GM21717 (cell line): ENCODE measurements at regions not wholly inside any gene's neighbourhood (a gene's known extent, or its start where the extent isn't known, plus 50 kb on each side); places are given as distances from the start of the nearest gene placed in this dataset.

Source experiments
- ATAC-seq: cut with Tn5 transposase; IDR thresholded peaks from one replicate; pipeline ENCODE4 v1.9.1; 2021; ENCODE audit warnings: mild to moderate bottlenecking, moderate library complexity; ENCODE audit not compliant: unreplicated experiment

DNA sequence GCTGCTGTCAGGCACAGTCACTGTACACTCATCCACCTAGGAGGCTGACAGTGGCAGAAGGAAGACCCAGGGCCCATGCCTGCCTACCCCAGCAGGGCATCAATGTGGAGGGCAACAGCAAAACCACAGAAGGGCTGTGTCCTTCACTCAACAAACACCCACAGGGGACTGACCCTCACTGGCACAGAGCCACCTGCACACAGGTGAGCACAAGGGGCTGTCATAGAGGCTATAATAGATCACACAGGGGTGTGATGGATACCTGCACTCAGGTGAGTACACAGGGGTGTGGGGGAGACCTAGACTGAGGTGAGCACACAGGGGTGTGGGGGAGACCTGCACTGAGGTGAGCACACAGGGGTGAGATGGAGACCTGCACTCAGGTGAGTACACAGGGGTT is 132.8 kb upstream of the TCERG1L start:
- ATAC-seq: no peak

DNA sequence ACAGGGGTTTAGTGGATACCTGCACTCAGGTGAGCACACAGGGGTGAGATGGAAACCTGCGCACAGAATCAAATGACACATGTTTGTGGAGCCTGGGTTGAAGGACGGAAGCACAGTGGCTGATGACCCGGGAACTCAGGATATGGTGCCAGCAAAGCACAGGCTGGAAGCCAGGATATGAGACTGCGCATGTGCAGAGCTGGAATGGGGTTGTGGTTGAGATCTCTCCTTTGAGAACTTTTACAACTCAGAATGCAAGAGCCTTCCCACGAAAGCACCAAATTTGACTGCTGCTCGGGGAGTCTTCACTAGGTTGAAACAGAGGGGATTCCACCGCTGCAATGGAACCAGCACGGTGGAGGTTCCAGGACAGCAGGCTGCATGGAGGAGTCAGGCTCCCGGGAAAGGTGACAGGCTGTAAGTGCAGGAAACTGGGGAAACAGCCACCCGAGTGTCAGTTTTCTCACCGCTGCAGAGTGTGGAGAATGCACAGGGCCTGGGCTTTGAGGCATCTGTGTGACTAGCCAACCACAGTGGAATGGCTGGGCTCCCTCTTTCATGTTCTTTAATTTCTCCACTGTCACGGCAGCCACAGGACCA is 133.4 kb upstream of the TCERG1L start:
- no peak for ATAC-seq

DNA sequence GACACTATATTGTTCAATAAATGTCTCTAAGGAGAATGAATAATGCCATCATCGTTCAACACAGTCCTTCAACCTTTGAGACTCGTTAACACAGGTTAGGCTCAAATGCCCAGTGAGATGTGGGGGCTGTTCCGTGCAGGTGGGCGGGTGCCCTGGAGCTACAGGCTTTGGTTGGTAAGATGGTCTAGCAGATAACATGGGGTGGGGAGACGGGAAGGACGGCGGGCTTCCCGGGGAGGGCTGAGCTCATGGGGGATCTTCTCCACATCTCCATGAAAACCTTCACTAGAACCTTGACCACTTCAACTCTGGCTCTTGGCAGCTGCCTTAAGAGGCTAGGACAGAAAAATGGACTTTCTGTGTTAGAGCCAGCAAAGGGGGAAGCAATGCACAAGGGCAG is 134.1 kb upstream of the TCERG1L start:
- no peak for ATAC-seq

DNA sequence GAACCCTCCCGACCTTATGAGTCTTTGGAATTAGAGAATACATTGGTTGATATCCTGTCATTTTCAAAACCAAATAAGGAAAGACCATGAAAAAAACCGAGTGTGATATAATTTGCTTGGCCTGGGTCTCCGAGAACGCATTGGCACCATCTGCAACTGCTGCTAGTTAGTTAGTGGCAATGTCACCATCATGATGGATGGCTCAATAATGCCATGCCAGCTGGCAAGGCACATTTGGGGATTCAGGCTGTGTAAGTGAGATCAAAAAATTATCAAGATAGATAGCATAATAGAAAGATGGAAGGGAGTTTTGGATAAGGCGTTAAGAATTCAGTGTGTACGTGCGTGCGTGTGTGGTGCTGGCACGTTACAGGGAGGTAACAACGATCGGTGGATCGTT is 134.7 kb upstream of the TCERG1L start:
- no peak for ATAC-seq

DNA sequence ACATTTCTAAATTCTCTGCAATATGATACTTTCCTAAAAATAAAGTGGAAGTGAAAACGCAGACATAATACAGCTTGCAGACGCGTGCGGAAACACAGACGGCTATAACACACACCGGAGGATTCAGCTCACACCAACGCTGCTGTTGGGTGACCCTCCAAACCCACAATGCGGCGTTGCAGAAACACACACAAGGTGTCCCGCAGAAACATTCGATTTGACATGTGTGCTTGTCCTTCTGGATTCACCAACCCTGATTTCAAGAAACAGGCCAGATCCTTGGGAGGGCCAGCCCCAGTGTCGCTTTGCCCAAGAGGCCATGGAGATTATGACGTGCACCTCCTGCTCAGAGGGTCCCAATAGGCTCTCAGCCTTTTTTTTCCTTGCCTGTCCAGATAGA is 136.7 kb upstream of the TCERG1L start:
- ATAC-seq: no peak

DNA sequence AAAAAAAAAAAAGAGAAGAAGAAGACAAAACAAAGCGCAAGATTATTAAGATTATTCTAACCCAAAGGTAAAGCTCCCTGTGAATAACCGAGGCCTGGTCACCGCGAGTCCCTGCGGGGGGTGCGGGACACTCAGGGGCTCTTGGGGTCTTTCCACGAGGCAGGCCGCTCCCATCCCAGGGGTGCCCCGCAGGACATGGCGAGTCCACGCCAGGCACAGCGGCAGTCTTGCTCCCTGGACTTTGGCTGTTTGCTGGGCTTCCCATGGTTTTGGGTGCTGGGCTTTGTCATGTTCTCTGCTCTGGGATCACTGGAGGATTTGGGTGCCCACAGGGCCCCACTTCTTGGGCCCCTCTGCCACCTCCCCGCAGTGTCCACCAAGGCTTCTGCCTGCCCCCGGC is 137.4 kb upstream of the TCERG1L start:
- no peak for ATAC-seq

DNA sequence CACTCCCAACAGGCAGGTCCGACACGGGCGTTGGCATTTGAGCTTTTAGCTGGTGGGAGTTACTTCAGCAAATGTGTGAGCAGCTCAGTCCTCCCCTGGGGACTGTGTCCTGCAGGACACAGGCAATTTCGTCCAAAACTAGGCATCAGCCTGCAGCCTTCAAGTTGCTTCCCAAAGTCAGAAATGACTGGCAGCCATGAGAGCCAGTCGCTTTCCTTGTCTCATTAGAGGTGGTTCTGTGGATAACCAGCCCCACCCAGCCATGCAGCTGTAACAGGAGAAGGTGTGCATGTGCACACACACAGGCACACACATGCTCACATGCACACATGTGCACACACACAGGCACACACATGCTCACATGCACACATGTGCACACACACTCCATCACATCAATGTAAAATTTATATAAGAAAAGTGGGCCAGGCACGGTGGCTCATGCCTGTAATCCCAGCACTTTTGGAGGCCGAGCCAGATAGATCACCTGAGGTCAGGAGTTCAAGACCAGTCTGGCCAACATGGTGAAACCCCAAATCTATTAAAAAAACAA is 138.8 kb upstream of the TCERG1L start:
- ATAC-seq: no peak

DNA sequence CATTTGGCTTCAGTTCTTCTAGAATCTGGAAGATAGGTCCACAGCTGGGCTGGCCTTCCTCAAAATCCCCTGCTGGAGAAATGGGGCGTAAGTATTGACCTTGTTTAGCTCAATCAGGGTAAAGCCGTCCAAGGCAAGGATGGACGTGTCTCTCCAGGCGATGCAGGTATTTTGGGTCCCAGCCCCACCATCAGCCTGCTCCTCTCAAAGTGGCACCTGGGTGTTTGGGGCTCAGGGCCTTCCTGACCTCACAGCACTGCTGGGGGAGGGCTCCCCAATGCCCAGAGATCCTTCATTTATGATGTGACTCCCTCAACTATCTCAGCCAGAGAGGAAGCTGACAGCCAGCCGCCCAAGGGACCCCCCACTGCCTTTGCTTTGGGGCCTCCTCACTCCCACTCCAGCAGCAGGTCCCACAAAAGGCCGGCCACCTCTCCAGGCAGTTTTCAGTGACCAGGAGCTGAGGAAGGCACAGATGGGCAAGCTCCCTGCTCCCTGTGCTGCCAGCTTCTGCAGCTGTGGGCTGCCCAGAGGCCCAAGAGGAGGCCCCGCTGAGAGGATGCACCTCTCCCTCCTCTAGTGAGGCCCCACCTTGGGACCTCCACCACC is 140.0 kb upstream of the TCERG1L start:
- ATAC-seq: no peak

DNA sequence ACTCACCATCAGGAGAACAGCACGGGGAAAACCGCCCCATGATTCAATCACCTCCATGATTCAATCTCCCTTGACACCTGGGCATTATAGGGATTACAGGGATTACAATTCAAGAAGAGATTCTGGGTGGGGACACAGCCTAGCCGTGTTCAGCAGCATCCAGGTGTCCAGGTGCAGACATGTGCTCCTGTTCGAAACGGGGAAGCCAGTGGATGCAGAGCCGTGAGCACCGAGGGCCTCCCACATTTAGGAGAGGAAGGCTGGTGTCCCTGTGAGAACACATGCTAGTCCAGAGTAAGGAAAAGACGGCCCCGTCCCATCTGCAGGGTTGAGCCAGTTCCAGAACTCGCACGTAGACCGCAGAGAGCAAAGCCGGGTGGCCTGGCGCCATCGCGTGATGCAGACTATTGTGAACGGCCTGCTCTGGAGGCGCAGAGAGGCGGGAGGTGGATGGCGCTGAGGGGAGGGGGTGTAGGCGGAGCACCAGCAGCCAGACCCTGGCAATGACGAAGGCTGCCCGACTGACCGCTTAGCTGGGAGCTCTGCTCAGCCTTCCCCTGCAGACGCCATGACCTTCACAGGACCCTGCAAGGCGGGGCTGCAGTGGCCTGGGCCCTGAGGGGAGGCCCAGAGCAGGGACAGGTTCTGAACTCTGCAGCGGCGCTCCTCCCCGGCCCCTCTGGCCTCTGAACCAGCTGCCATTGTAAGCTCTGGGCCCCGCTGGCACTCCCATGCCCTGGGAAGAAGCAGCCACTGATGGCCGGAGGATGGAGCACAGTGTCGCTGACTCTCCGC is 141.6 kb upstream of the TCERG1L start:
- no peak for ATAC-seq

DNA sequence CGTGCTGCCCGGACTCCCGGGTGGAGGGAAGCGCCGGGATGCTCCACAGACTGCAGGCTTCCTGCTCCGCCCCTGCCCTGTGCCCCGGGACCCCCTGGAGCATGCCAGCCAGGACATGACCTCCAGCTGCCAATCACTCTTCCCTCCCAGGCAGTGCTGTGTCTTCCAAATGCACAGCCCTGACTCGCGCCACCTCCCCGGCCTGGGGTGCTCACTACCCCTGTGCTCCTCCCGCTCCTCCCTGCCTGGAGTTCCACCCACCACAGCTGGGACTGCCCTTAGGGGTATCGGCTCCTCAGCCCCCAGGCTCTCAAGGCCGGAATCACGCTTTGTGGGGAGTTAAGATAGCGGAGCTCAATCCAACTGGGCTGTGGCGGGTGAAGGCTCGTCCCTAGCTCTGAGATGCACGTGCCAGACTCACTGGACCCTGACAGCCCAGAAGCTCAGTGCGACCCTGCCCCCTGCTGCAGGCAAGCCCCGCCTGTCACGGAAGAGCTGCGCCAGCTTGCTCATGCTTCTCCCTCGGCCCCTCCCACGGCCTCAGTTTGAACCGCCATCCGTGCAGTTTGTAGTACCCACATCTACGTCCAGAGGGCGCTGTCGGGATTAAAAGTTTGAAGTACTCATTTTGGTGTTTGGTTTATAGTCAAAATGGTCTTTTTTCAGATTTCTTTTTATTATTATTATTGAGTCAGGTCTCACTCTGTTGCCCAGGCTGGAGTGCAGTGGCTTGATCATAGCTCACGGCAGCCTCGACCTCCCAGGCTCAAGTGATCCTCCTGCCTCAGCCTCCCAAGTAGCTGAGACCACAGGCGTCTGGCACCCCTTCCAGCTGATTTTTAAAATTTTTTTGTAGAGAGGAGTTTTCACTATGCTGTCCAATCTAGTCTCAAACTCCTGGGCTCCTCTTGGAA is 142.5 kb upstream of the TCERG1L start:
- ATAC-seq: no peak

DNA sequence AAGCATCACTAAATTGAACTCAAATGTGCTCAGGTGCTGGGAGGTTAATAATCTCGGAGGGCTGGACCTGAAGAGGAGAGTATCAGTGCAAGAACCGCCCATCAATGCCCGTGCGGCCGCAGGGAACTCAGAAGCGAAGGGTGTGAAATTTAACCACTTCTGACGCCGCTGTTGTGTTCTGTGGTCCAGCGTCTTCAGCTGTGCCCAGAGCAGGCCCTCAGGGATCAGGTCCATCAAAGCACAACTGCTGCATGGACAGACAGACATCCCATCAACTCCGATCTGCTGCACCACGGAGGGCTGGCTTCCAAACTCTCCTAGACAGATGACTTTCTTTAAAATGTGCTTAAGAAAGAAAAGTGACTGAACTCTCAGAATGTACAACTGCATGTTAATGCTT is 144.9 kb upstream of the TCERG1L start:
- ATAC-seq: no peak

DNA sequence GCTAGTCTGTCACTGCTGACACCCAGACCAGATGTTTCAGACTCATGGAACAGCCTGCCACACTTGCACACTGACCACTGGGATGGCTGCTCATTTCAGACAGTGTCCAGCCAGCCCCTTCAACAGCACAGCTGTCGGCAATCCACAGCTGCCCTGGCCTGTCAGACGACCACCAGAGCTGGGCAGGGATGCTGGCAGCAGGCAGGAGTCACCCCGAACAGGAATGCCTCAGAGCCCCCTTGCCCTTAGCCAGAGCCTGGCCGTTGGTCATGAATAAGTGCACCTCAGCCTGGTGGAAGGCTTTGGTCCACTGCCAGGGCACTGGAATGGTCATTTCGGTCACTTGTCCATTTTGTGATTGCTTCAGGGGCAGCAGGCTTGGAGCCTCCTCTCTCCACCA is 149.6 kb upstream of the TCERG1L start:
- ATAC-seq: no peak

DNA sequence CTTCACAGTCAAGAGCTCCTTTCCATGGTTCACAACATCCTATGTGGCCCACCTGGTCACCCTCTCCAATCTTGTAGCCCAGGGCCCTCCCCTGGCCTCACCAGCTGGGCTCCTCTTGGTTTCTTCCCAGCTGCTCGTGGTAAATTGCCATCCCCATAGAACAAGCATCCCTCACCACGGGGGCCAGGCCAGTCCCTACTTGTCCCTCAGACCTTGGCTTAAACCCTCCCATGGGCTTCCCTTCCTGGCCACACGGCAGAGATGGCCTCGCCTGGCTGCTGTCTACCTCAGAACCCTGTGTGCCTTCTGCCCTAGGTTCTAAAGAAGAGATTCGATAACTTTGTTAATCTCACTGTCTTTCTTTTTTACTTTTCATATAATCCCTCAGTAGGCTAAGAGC is 153.3 kb upstream of the TCERG1L start:
- ATAC-seq: no peak

DNA sequence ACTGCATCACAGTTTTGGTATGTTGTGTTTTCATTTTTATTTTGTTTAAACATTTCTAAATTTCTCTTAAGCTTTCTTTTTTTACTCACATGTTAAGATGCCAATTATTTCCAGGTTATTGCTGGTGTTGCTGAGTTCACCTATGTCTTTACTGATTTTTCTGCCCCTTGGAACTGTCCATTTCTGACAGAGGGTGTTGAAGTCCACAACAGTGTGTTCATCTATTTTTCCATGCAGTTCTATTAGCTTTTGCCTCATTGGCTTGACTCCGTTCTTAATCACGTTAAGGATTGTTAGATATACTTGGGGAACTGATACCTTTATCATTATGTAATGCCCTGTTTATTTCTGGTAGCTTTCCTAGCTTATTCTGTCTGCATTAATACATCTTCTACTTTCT is 158.0 kb upstream of the TCERG1L start:
- ATAC-seq: no peak

DNA sequence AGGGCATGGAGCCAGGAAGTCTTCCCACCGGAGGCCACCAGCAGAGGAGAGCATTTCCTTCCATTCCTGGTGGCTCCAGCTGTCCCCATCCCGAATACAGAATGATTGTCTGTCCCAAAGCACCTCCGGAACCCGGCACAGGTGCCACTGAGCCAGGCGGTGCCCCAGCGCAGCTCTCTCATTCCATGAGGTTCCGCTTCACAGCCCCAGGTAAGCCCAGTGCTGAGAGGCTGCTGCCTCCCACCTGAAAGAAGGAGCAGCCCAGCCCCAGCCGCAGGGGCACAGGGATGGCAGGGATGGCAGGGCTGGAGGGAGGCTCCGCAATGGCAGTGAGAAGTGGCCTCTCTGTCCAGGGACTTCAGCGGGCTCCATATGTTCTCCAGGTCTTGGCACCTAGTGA is 162.1 kb upstream of the TCERG1L start:
- ATAC-seq: no peak

DNA sequence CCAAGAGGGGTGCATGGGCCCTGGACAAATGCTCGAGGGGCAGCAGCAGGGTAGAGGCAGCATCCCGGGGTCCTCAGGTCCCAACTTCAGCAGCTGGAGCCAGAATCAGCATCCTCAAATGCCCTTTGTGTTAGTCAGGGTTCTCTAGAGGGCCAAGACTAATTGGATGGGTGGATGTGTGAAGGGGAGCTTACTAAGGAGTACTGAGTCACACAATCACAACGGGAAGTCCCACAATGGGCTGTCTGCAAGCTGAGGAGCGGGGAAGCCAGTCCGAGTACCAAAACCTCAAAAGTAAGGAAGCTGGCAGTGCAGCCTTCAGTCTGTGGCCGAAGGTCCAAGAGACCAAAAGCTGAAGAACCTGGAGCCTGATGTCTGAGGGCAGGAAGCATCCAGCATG is 162.9 kb upstream of the TCERG1L start:
- ATAC-seq: no peak

DNA sequence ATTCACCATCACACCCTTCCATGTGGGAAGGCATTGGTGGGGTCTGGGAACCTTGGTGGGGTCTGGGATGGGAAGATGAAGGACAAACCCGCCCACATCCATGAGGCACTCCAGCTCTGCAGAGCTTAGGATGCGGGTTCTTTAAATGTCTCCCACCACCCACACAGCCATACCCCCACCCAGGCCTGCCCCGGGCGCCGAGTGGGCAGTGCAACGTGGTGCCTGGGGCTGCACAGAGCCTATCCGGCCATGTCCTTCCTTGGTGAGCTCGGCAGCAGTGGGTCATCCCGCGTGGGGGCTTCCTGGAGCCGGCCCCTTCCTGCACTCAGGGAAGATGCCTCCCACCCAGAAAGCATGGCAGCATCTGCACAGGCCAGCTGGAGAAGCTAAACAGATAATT is 163.5 kb upstream of the TCERG1L start:
- ATAC-seq: no peak

DNA sequence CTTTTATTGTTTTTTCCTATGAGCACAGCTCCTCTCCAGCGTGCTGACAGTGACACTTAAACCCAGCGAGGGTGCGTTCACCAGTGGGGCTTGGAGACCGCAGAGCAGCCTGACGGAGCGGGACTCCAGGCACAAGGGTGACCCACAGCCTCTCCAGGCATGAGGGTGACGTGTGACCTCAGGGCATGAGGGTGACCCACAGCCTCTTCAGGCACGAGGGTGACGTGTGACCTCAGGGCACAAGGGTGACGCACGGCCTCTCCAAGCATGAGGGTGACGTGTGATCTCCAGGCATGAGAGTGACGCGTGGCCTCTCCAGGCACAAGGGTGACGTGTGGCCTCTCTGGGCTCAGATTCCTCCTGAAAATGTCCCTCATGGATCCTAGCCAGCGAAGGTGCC is 164.3 kb upstream of the TCERG1L start:
- ATAC-seq: no peak

DNA sequence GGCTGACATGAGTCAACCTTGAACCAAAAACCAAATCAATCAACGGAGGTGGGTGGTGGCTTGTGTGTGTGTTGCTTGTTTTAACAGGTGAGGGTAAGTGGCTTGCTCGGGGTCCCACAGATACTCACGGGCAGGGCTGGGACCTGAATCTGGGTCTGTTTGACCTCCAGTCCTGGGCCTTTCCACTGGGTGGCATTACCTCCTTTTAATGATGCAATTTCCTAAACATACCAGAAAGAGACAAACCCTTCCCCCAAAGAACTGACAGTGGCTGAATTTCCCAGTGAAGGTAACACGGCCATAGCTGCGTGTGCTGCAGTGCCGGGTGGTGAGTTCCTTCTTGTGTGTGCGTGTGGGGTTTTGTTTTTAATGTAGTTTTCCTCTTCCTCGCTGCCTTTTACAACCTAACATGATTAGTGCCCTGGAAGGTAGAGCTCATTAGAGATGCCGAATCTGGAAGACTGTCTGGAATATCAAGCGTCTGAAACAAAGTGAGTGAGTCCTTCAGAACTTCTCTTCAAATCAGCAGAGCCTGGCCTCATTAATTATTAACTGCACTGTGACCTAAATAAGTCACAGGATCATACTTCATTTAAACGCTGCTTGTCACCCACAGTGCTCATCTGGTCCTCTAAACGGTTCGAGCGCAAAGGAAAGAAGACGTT is 166.1 kb upstream of the TCERG1L start:
- ATAC-seq: no peak

DNA sequence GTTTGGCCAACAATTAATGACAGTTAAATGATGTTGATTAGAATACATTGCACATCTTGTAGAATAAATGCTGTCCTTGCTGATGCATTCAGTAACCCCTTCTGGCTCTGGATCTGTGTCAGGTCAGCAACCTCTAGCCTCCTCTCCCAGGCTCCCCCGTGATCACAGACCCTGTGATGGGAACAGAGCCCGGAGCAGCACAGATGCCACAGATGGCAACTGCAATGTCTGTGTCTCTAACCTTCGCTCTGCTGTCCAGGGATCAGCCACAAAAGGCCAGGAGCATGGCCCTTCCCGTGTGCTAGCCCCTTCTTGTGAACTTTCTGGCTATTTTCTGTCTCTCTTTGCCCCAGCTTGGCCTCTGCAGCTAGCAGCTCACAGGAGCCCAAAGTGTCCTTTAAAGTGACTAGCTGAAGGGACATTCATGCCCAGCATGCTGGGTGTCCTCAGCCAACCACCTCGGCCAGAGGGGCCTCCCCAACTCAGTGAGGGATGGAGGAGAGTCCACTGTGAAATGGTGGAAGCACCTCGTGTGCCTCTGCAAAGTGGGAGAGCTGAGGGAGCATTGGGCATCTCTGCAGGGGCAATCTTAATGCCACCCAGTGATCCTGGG is 167.0 kb upstream of the TCERG1L start:
- no peak for ATAC-seq
